Dendritic cell treated with granulocyte-macrophage colony-stimulating factor and Interleukin-4, amounts not matched to agents 40 ng/mL and 50 ng/mL, for 4 days (primary cell): ENCODE measurements at regions not wholly inside any gene's neighbourhood (a gene's known extent, or its start where the extent isn't known, plus 50 kb on each side); places are given as distances from the start of the nearest gene placed in this dataset.

Source experiments
- H3K27ac Mint-ChIP-seq: one replicate; pipeline ENCODE4 v1.8.0; 2022; ENCODE audit warnings: mild to moderate bottlenecking, mixed read lengths
- H3K27me3 Mint-ChIP-seq: one replicate; pipeline ENCODE4 v1.8.0; 2022; ENCODE audit warnings: mild to moderate bottlenecking, mixed read lengths
- H3K36me3 Mint-ChIP-seq: one replicate; pipeline ENCODE4 v1.8.0; 2022; ENCODE audit warnings: low read depth, mixed read lengths
- H3K4me1 Mint-ChIP-seq: one replicate; pipeline ENCODE4 v1.8.0; 2022; ENCODE audit warnings: low read depth, mixed read lengths
- H3K4me3 Mint-ChIP-seq: one replicate; pipeline ENCODE4 v1.8.0; 2022; ENCODE audit warnings: mild to moderate bottlenecking, moderate library complexity, mixed read lengths
- H3K9me3 Mint-ChIP-seq: one replicate; pipeline ENCODE4 v1.8.0; 2022; ENCODE audit warnings: mixed read lengths
- intact Hi-C: fragments of 100-400 bp; cut with micrococcal nuclease; formaldehyde crosslinking; loops from one replicate; pipeline ENCODE4 v1.15.0; 2022

- H3K9me3 Mint-ChIP-seq, result peaks cover 14% of the 10 kb centered on the region
- H3K27me3 Mint-ChIP-seq, result no peaks in the 10 kb centered on the region
- no peak overlapping the region for H3K27ac Mint-ChIP-seq
- no peaks in the 10 kb centered on the region for H3K4me1 Mint-ChIP-seq
- H3K36me3 Mint-ChIP-seq, result no peaks in the 10 kb centered on the region
- no peak overlapping the region for H3K4me3 Mint-ChIP-seq
- intact Hi-C loops, result no loop called here
These were observed 206.0 kb downstream of the DIPK2A start for GRCh38 chr3:144177649-144178048.

- H3K4me3 Mint-ChIP-seq, result no peak overlapping the region
These were observed 207.0 kb downstream of the DIPK2A start for GRCh38 chr3:144178607-144179006.

GRCh38 chr3:144181062-144181461, 209.4 kb downstream of the DIPK2A start:
- Mint-ChIP-seq H3K4me3 (no peak overlapping the region), H3K27ac (no peak overlapping the region), H3K27me3 (no peaks in the 10 kb centered on the region), H3K9me3 (peaks cover 26% of the 10 kb centered on the region), H3K4me1 (no peaks in the 10 kb centered on the region), H3K36me3 (no peaks in the 10 kb centered on the region)
- intact Hi-C loops, result no loop called here

More at GRCh38 chr3:144178607-144179006, 207.0 kb downstream of the DIPK2A start:
- intact Hi-C loops, result no loop called here
- Mint-ChIP-seq H3K4me1 (no peaks in the 10 kb centered on the region), H3K9me3 (peaks cover 14% of the 10 kb centered on the region), H3K27ac (no peak overlapping the region), H3K27me3 (no peaks in the 10 kb centered on the region), H3K36me3 (no peaks in the 10 kb centered on the region)

GRCh38 chr3:144182501-144182900, 210.9 kb downstream of the DIPK2A start:
- intact Hi-C loops, result no loop called here
- H3K36me3 Mint-ChIP-seq, result no peaks in the 10 kb centered on the region
- no peak overlapping the region for H3K4me3 Mint-ChIP-seq

GRCh38 chr3:144185276-144185675, 213.7 kb downstream of the DIPK2A start:
- Mint-ChIP-seq H3K27ac (no peak overlapping the region), H3K27me3 (no peaks in the 10 kb centered on the region), H3K4me3 (no peak overlapping the region), H3K36me3 (no peaks in the 10 kb centered on the region), H3K4me1 (no peaks in the 10 kb centered on the region), H3K9me3 (peaks cover 22% of the 10 kb centered on the region)
- intact Hi-C loops, result no loop called here

More at GRCh38 chr3:144182501-144182900, 210.9 kb downstream of the DIPK2A start:
- Mint-ChIP-seq H3K27ac (no peak overlapping the region), H3K9me3 (peaks cover 22% of the 10 kb centered on the region), H3K27me3 (no peaks in the 10 kb centered on the region), H3K4me1 (no peaks in the 10 kb centered on the region)

GRCh38 chr3:144187531-144188210, 216.0 kb downstream of the DIPK2A start:
- Mint-ChIP-seq H3K27me3 (no peaks in the 10 kb centered on the region), H3K27ac (no peak overlapping the region), H3K36me3 (no peaks in the 10 kb centered on the region), H3K4me3 (no peak overlapping the region), H3K4me1 (no peaks in the 10 kb centered on the region), H3K9me3 (peaks cover 22% of the 10 kb centered on the region)
- intact Hi-C loops, result no loop called here

GRCh38 chr3:144189044-144189443, 217.4 kb downstream of the DIPK2A start:
- peaks cover 31% of the 10 kb centered on the region for H3K9me3 Mint-ChIP-seq
- H3K36me3 Mint-ChIP-seq, result no peaks in the 10 kb centered on the region
- H3K4me1 Mint-ChIP-seq, result no peaks in the 10 kb centered on the region
- H3K27me3 Mint-ChIP-seq, result no peaks in the 10 kb centered on the region
- intact Hi-C loops, result no loop called here
- H3K27ac Mint-ChIP-seq, result no peak overlapping the region
- H3K4me3 Mint-ChIP-seq, result no peak overlapping the region

- Mint-ChIP-seq H3K36me3 (no peaks in the 10 kb centered on the region), H3K27me3 (no peaks in the 10 kb centered on the region), H3K4me1 (no peaks in the 10 kb centered on the region), H3K4me3 (no peak overlapping the region), H3K27ac (no peak overlapping the region), H3K9me3 (peaks cover 48% of the 10 kb centered on the region)
- intact Hi-C loops, result no loop called here
These were observed 225.5 kb downstream of the DIPK2A start for GRCh38 chr3:144197116-144197515.

GRCh38 chr3:144197582-144197981, 226.0 kb downstream of the DIPK2A start:
- no peak overlapping the region for H3K4me3 Mint-ChIP-seq
- no peak overlapping the region for H3K27ac Mint-ChIP-seq
- no peaks in the 10 kb centered on the region for H3K27me3 Mint-ChIP-seq
- H3K4me1 Mint-ChIP-seq, result no peaks in the 10 kb centered on the region
- H3K9me3 Mint-ChIP-seq, result peaks cover 48% of the 10 kb centered on the region
- H3K36me3 Mint-ChIP-seq, result no peaks in the 10 kb centered on the region
- intact Hi-C loops, result no loop called here

- H3K9me3 Mint-ChIP-seq, result peaks cover 29% of the 10 kb centered on the region
- no peaks in the 10 kb centered on the region for H3K27me3 Mint-ChIP-seq
- H3K4me3 Mint-ChIP-seq, result no peak overlapping the region
- no peaks in the 10 kb centered on the region for H3K4me1 Mint-ChIP-seq
- no peaks in the 10 kb centered on the region for H3K36me3 Mint-ChIP-seq
- intact Hi-C loops, result no loop called here
- H3K27ac Mint-ChIP-seq, result no peak overlapping the region
These were observed 228.4 kb downstream of the DIPK2A start for GRCh38 chr3:144200004-144200403.

- Mint-ChIP-seq H3K36me3 (no peaks in the 10 kb centered on the region), H3K27me3 (no peaks in the 10 kb centered on the region), H3K4me3 (no peak overlapping the region), H3K9me3 (peaks cover 25% of the 10 kb centered on the region), H3K4me1 (no peaks in the 10 kb centered on the region), H3K27ac (no peak overlapping the region)
- intact Hi-C loops, result no loop called here
These were observed 228.8 kb downstream of the DIPK2A start for GRCh38 chr3:144200466-144200865.

- Mint-ChIP-seq H3K9me3 (no peaks in the 10 kb centered on the region), H3K27ac (no peak overlapping the region), H3K4me1 (no peaks in the 10 kb centered on the region), H3K27me3 (no peaks in the 10 kb centered on the region), H3K36me3 (no peaks in the 10 kb centered on the region), H3K4me3 (no peak overlapping the region)
- intact Hi-C loops, result no loop called here
These were observed 250.1 kb downstream of the DIPK2A start for GRCh38 chr3:144221761-144222160.

GRCh38 chr3:144229330-144229729, 257.7 kb downstream of the DIPK2A start:
- Mint-ChIP-seq H3K4me3 (no peak overlapping the region), H3K27me3 (no peaks in the 10 kb centered on the region), H3K36me3 (no peaks in the 10 kb centered on the region), H3K4me1 (no peaks in the 10 kb centered on the region), H3K27ac (no peak overlapping the region), H3K9me3 (no peaks in the 10 kb centered on the region)
- intact Hi-C loops, result no loop called here

GRCh38 chr3:144229953-144230352, 258.3 kb downstream of the DIPK2A start:
- H3K4me1 Mint-ChIP-seq, result no peaks in the 10 kb centered on the region
- H3K27ac Mint-ChIP-seq, result no peak overlapping the region
- no peaks in the 10 kb centered on the region for H3K27me3 Mint-ChIP-seq
- intact Hi-C loops, result no loop called here
- H3K9me3 Mint-ChIP-seq, result no peaks in the 10 kb centered on the region
- no peak overlapping the region for H3K4me3 Mint-ChIP-seq
- no peaks in the 10 kb centered on the region for H3K36me3 Mint-ChIP-seq

GRCh38 chr3:144235489-144235888, 263.9 kb downstream of the DIPK2A start:
- Mint-ChIP-seq H3K36me3 (no peaks in the 10 kb centered on the region), H3K9me3 (no peaks in the 10 kb centered on the region), H3K4me3 (no peak overlapping the region), H3K27ac (no peak overlapping the region), H3K27me3 (no peaks in the 10 kb centered on the region), H3K4me1 (no peaks in the 10 kb centered on the region)
- intact Hi-C loops, result no loop called here
